ENCODE measurements at regions not wholly inside any gene's neighbourhood (a gene's known extent, or its start where the extent isn't known, plus 50 kb on each side); places are given as distances from the start of the nearest gene placed in this dataset.

DNA sequence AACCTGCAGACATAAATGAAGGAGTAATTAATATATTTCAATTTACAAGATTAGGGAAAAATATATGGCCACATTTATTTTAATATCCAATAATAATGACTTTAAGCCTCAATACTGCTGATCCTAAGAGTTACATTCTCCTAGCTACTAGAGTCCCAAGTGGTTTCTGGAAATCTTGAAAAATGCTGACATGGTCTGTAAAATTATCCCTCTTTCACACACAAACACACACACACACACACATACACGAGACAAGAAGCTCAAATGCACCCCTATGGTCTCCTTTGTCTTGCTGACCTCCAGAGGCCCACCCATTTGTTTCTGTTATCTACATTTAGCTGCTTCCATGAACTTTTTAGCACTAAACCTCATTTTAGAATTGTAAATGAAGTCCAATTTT lies 53.0 kb upstream of the USP15 start:
- Mint-ChIP-seq H3K27ac (no peak overlapping the region), H3K36me3 (ENCODE audit: low read depth) (no peaks in the 10 kb centered on the region), H3K27me3 (no peaks in the 10 kb centered on the region), H3K9me3 (peaks cover 29% of the 10 kb centered on the region), H3K4me3 (no peak overlapping the region), H3K4me1 (ENCODE audit: low read depth) (peaks cover 21% of the 10 kb centered on the region)
- intact Hi-C loops (cut with micrococcal nuclease) = no loop called here
